SK-N-SH (cell line): ENCODE measurements at regions not wholly inside any gene's neighbourhood (a gene's known extent, or its start where the extent isn't known, plus 50 kb on each side); places are given as distances from the start of the nearest gene placed in this dataset.

Experiments
- CTCF ChIA-PET: fragments of 300-600, 350-600 bp; formaldehyde crosslinking; extraction: SDS; loops from one replicate; lab custom pipeline; 2021; lab: Yijun Ruan, JAX
- POLR2A ChIA-PET: fragments of 350-600 bp; sonication (Branson Sonifier 250); formaldehyde crosslinking; extraction: SDS; loops from one replicate; lab custom pipeline; 2020; ENCODE audit warnings: antibody characterized with exemption, inconsistent platforms; lab: Yijun Ruan, JAX
- DNase-seq: peaks from one replicate; pipeline ENCODE4 v3.0.0; 2012
- H2AFZ ChIP-seq: fragments of 200-600 bp; sonication (generic); 2 replicates; pipeline ENCODE4 v1.8.1; 2016; ENCODE audit warnings: antibody characterized with exemption, mild to moderate bottlenecking, low read depth
- H3F3A ChIP-seq: fragments of 200-600 bp; sonication (generic); replicated peaks from 2 replicates; pipeline ENCODE3; 2016; ENCODE audit warnings: antibody characterized with exemption, mild to moderate bottlenecking; ENCODE audit not compliant: insufficient read depth
- H3K27ac ChIP-seq, 2 experiments: fragments of 200-500 bp in 1 of 2; fragments of 200-600 bp in 1 of 2; sonication (Bioruptor generic) in 1 of 2; sonication (generic), shearing (Covaris generic) in 1 of 2; 2 replicates each; pipeline versions ENCODE4 v1.5.1 to v1.6.1; 2014 to 2016; ENCODE audit warnings: low read depth in 2 of 2, inconsistent platforms in 1 of 2, low read length in 1 of 2, mild to moderate bottlenecking in 1 of 2, mixed read lengths in 1 of 2
- H3K27me3 ChIP-seq: fragments of 200-600 bp; sonication (generic), shearing (Covaris generic); 2 replicates; pipeline ENCODE4 v1.6.1; 2016; ENCODE audit warnings: mixed run types; ENCODE audit not compliant: insufficient read depth
- H3K36me3 ChIP-seq, 2 experiments: fragments of 200-500 bp in 1 of 2; fragments of 200-600 bp in 1 of 2; sonication (Bioruptor generic) in 1 of 2; sonication (generic) in 1 of 2; replicated peaks in 1 of 2; 2 replicates each; pipeline versions ENCODE3 to v1.5.1; 2014 to 2016; ENCODE audit warnings: low read length in 1 of 2, mild to moderate bottlenecking in 1 of 2; ENCODE audit not compliant: insufficient read depth in 2 of 2, control insufficient read depth in 1 of 2
- H3K4me1 ChIP-seq, 2 experiments: fragments of 200-500 bp in 1 of 2; fragments of 200-600 bp in 1 of 2; sonication (Bioruptor generic) in 1 of 2; sonication (generic), shearing (Covaris generic) in 1 of 2; 2 replicates each; pipeline versions ENCODE4 v1.5.1 to v1.6.1; 2014 to 2016; ENCODE audit warnings: low read depth in 1 of 2, low read length in 1 of 2, mixed run types in 1 of 2; ENCODE audit not compliant: insufficient read depth in 2 of 2, control insufficient read depth in 1 of 2
- H3K4me2 ChIP-seq: fragments of 200-600 bp; sonication (generic), shearing (Covaris generic); 2 replicates; pipeline ENCODE4 v1.6.1; 2017; ENCODE audit warnings: mixed run types
- H3K4me3 ChIP-seq, 2 experiments: fragments of 200-500 bp in 1 of 2; fragments of 200-600 bp in 1 of 2; sonication (Bioruptor generic) in 1 of 2; sonication (generic), shearing (Covaris generic) in 1 of 2; 2 replicates each; pipeline versions ENCODE4 v1.5.1 to v1.8.1; 2014 to 2016; ENCODE audit warnings: low read depth in 2 of 2, inconsistent platforms in 1 of 2, low read length in 1 of 2, mild to moderate bottlenecking in 1 of 2, mixed read lengths in 1 of 2, moderate library complexity in 1 of 2
- H3K79me2 ChIP-seq: fragments of 200-600 bp; sonication (generic); 2 replicates; pipeline ENCODE4 v1.8.1; 2017; ENCODE audit warnings: mild to moderate bottlenecking; ENCODE audit not compliant: insufficient read depth
- H3K9ac ChIP-seq: fragments of 200-600 bp; sonication (generic); 2 replicates; pipeline ENCODE4 v1.6.1; 2017; ENCODE audit warnings: mixed run types
- H3K9me2 ChIP-seq: fragments of 200-600 bp; sonication (generic); 2 replicates; pipeline ENCODE4 v1.6.1; 2017; ENCODE audit warnings: mixed run types
- H3K9me3 ChIP-seq: fragments of 200-600 bp; sonication (generic); 2 replicates; pipeline ENCODE4 v1.6.1; 2017; ENCODE audit warnings: mixed run types, mild to moderate bottlenecking, moderate library complexity
- H4K20me1 ChIP-seq: fragments of 200-600 bp; sonication (generic); 2 replicates; pipeline ENCODE4 v1.6.1; 2017; ENCODE audit warnings: mild to moderate bottlenecking, mixed run types; ENCODE audit not compliant: insufficient read depth
- EP300 ChIP-seq, 2 experiments: IDR thresholded peaks; 2 replicates each; pipeline versions ENCODE4 v1.4.0 to v1.6.1; 2012; ENCODE audit warnings: borderline replicate concordance in 1 of 2, low read depth in 1 of 2, low read length in 1 of 2
- FOSL2 ChIP-seq: IDR thresholded peaks from 2 replicates; pipeline ENCODE4 v1.4.0; 2012; ENCODE audit warnings: low read depth, mild to moderate bottlenecking, moderate library complexity, borderline replicate concordance
- FOXM1 ChIP-seq: IDR thresholded peaks from 2 replicates; pipeline ENCODE4 v1.4.0; 2012; ENCODE audit warnings: low read depth, mild to moderate bottlenecking
- GABPA ChIP-seq: IDR thresholded peaks from 2 replicates; pipeline ENCODE4 v1.4.0; 2012; ENCODE audit warnings: low read depth, mild to moderate bottlenecking
- GATA2 ChIP-seq: sonication (generic); formaldehyde crosslinking; IDR thresholded peaks from 2 replicates; pipeline ENCODE4 v1.5.0; 2020; ENCODE audit warnings: mild to moderate bottlenecking, missing genetic modification reagents
- MAX ChIP-seq: IDR thresholded peaks from 2 replicates; pipeline ENCODE4 v1.4.0; 2012; ENCODE audit warnings: low read depth
- MEF2A ChIP-seq: IDR thresholded peaks from 2 replicates; pipeline ENCODE4 v1.4.0; 2012; ENCODE audit warnings: low read depth, borderline replicate concordance
- NFIC ChIP-seq: IDR thresholded peaks from 2 replicates; pipeline ENCODE4 v1.4.0; 2012; ENCODE audit warnings: borderline replicate concordance
- NRF1 ChIP-seq: IDR thresholded peaks from 2 replicates; pipeline ENCODE4 v1.6.1; 2012; ENCODE audit warnings: low read depth, mild to moderate bottlenecking, low read length
- PBX3 ChIP-seq: IDR thresholded peaks from 2 replicates; pipeline ENCODE4; 2012
- RAD21 ChIP-seq: IDR thresholded peaks from 2 replicates; pipeline ENCODE4 v1.6.1; 2012; ENCODE audit warnings: mild to moderate bottlenecking, low read length
- RCOR1 ChIP-seq: fragments of 150-350 bp; IDR thresholded peaks from 2 replicates; pipeline ENCODE4 v1.6.1; 2017; ENCODE audit warnings: antibody characterized with exemption, low read length
- REST ChIP-seq: IDR thresholded peaks from 2 replicates; pipeline ENCODE4 v1.6.1; 2012; ENCODE audit warnings: mild to moderate bottlenecking, low read depth, low read length, moderate library complexity
- RFX5 ChIP-seq: IDR thresholded peaks from 2 replicates; pipeline ENCODE4 v1.6.1; 2012; ENCODE audit warnings: mild to moderate bottlenecking, improper control_type of control experiment, low read length
- SIN3A ChIP-seq: IDR thresholded peaks from 2 replicates; pipeline ENCODE4 v1.6.1; 2012; ENCODE audit warnings: low read depth, mild to moderate bottlenecking, low read length, moderate library complexity, borderline replicate concordance
- TAF1 ChIP-seq: IDR thresholded peaks from 2 replicates; pipeline ENCODE4 v1.6.1; 2012; ENCODE audit warnings: low read depth, mild to moderate bottlenecking, low read length, moderate library complexity, borderline replicate concordance
- TCF12 ChIP-seq: IDR thresholded peaks from 2 replicates; pipeline ENCODE4 v1.4.0; 2012
- TEAD4 ChIP-seq: IDR thresholded peaks from 2 replicates; pipeline ENCODE4 v1.4.0; 2012; ENCODE audit warnings: mild to moderate bottlenecking, borderline replicate concordance; ENCODE audit not compliant: insufficient read depth
- WGBS: methylation state at CpG from one replicate; pipeline ENCODE4 v1.1.6; 2017; ENCODE audit warnings: low lambda C conversion rate; 5-methylcytosine and 5-hydroxymethylcytosine counted together
- TF ChIP-seq, protein P1 (sequence below): IDR thresholded peaks from 2 replicates; pipeline ENCODE4 v1.4.0; 2012; ENCODE audit warnings: low read depth, borderline replicate concordance
- TF ChIP-seq, protein P2 (sequence below): fragments of 150-350 bp; IDR thresholded peaks from 2 replicates; pipeline ENCODE4 v1.6.1; 2016; ENCODE audit warnings: mild to moderate bottlenecking, low read depth, low read length

DNA sequence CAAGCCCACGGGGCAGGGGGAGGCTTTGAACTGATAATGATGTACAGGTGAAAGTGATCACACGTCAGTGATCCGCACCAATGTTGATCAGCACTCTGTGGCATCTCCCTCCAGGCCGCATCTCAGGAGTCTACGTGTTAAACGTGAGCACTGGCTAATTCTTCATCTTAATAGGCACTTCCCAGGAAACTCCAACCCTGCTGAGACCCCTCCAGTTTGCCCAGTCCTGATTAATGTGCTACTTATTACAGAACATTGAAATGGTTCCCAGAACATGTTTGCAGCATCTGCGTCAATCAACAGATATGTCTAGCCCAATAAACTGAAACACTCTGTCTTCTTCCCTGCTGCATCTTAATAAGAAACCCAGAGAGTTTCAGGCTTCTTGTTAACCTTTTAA lies 298.4 kb downstream of the DEPDC1B start:
- CTCF ChIA-PET = no interaction called here
- no peak overlapping the region for H3K4me2 ChIP-seq
- no peaks in the 10 kb centered on the region for H3K9me2 ChIP-seq
- no peaks in the 10 kb centered on the region for H3K4me1 ChIP-seq
- no peaks in the 10 kb centered on the region for H3K36me3 ChIP-seq
- 79% methylated on average over 7 of the region's 7 CpGs for WGBS
- no peak overlapping the region for H2AFZ ChIP-seq
- H3F3A ChIP-seq = no peaks in the 10 kb centered on the region
- no peak overlapping the region for H3K9ac ChIP-seq
- no peaks in the 10 kb centered on the region for H4K20me1 ChIP-seq
- POLR2A ChIA-PET = no interaction called here
- H3K79me2 ChIP-seq = no peaks in the 10 kb centered on the region
- no peak overlapping the region for H3K27ac ChIP-seq
- no peak for DNase-seq
- H3K27me3 ChIP-seq = no peaks in the 10 kb centered on the region
- no peak overlapping the region for H3K4me3 ChIP-seq
- TF ChIP-seq GABPA (no peak), FOXM1 (no peak), SIN3A (no peak), RCOR1 (no peak), RFX5 (no peak), REST (no peak), TAF1 (no peak), FOSL2 (no peak), PBX3 (no peak), MEF2A (no peak), GATA2 (CRISPR knock-in tag) (no peak), NFIC (no peak), EP300 (IDR thresholded peaks at IDR 0.05; ENCODE audit: borderline replicate concordance in 1 of 2, low read depth in 1 of 2, low read length in 1 of 2) (no peak), NRF1 (no peak), MAX (no peak), TCF12 (no peak), RAD21 (no peak), TEAD4 (no peak)
- TF ChIP-seq, protein P1, sequence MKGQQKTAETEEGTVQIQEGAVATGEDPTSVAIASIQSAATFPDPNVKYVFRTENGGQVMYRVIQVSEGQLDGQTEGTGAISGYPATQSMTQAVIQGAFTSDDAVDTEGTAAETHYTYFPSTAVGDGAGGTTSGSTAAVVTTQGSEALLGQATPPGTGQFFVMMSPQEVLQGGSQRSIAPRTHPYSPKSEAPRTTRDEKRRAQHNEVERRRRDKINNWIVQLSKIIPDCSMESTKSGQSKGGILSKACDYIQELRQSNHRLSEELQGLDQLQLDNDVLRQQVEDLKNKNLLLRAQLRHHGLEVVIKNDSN = no peak
- TF ChIP-seq, protein P2, sequence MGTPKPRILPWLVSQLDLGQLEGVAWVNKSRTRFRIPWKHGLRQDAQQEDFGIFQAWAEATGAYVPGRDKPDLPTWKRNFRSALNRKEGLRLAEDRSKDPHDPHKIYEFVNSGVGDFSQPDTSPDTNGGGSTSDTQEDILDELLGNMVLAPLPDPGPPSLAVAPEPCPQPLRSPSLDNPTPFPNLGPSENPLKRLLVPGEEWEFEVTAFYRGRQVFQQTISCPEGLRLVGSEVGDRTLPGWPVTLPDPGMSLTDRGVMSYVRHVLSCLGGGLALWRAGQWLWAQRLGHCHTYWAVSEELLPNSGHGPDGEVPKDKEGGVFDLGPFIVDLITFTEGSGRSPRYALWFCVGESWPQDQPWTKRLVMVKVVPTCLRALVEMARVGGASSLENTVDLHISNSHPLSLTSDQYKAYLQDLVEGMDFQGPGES = no peak
- TF ChIP-seq, all 33 proteins: peak for 0
- H3K9me3 ChIP-seq = no peaks in the 10 kb centered on the region
